Right renal pelvis (tissue), 4 donors: ENCODE measurements at regions not wholly inside any gene's neighbourhood (a gene's known extent, or its start where the extent isn't known, plus 50 kb on each side); places are given as distances from the start of the nearest gene placed in this dataset.

Experiments used
- DNase-seq, 4 donors: peaks; one replicate each; pipeline ENCODE4 v3.0.0-alpha.2; 2013; ENCODE audit warnings: low read depth in 4 of 4, low spot score in 3 of 4, missing footprints in 1 of 4

DNA sequence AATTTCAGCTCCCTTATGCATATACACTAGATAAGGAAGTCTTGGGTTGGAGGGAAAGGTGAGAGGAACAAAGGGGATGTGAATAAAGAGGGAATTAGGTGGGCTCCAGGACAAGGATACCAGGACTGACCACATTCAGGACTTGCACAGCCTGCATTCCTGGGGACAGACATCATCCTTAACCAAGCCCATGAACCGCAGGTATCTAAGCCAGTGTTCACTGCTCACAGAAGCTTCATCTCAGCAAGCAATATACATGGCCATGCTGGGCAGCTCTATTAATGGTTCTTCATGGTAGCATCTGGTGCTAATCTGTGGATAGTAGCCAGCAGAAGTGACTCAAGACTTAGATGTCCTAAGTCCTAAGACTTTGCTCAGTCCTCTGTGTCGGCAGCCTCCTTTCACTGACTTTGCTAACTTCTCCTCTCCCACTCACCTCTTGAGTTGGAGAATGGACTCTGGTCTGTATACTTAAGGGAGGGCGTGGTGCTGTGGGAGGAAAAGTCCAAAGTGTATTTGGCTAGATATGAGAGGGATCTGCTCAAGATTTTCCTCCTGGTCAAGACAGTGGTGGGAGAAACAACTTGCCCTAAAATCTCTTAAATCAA, 136.1 kb downstream of the ASCL1 start:
- no peak for DNase-seq

DNA sequence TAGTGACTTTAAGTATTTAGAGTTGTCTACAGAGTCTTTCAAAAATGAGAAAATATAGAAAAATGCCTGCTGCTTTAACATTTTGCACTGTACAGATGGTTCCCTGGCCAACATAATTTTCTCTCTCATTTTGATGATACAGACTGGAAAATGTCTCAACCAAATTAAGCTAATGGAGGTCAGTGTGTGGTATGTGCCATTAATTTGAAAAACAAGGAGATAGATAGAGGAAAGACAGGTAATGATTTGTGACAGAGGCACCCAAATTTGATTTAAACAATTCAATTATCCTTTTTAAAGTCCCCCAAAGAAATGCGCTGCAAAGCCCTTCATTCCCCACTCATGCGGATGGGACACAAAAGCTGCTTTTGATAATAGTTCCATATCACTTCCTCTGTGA, 140.0 kb downstream of the ASCL1 start:
- no peak for DNase-seq

DNA sequence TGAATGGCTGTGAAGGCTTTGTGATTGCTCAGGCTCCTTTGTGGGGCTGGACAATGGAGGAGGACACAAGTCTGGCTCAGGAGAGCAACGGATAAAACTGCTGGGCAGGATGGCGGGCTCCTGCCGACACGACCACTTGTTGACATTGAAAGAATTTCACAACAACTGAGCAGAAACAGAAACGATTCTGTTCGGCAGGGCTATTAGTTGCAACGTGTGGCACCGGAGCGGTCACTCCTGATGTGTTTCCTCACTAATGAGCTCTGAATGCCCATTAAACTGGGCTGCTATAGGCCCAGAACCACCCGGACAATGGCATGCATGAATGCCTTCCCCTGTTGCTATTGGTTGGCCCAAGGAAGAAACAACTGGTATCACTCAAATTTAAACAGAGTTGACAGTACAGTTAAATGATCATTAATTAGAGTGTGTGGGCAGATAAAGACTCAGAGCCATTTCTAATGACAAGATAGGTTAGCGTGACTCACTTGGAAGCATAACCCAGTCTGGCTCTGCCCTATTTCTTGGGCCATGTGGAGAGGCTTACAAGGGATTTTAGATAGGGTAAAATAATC, 142.9 kb downstream of the ASCL1 start:
- no peak for DNase-seq

DNA sequence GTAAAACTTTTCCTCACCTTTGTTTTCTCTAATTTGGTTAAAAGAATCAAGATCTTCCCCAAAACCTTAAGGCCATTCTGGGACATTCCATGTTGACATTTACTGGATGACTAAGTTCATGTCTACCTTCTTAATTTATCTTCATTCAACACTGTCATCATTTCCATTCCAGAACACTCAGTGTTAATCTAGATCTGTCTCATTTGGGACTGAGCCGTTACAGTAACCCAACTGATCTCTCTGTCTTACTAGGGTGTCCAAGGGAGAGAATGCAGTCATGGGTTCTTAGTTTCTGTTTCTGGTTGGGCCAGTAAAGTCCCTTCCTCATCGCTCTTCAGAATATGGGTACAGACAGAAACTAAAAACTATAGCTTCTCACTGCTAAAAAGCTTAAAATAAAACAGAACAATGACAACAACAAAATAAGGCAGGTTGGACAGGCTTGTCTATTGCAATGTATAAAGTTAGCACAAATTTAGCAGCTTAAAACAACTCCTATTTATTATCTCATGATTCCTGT, 144.8 kb downstream of the ASCL1 start:
- no peak for DNase-seq

DNA sequence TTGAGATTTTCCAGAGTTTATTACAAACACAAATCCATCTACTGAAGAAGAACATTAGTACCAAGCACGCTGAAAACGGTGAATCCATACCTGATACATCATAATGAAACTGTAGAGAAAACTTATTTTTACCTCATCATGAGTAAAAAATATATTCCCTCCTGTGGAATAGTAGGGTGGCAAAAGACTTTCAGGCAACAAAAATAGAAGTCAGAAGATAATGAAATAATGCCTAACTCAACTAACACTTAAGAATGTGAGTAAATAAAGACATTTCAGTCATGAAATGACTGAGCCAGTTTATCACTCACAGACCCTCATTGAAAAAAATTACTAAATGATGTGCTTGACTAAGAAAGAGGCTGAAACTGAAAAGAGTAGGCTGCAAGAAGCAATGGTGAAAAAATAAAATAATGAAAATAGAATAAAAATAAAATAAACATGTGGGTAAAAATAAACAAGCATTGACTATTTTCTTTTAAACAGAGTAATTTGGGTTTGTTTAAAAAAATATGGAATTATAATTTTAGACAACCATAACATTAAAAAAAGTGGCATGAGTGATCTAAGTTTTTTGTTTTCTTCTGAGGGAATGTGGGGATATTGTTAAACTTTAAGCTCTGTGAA, 148.6 kb downstream of the ASCL1 start:
- DNase-seq, result no peak

DNA sequence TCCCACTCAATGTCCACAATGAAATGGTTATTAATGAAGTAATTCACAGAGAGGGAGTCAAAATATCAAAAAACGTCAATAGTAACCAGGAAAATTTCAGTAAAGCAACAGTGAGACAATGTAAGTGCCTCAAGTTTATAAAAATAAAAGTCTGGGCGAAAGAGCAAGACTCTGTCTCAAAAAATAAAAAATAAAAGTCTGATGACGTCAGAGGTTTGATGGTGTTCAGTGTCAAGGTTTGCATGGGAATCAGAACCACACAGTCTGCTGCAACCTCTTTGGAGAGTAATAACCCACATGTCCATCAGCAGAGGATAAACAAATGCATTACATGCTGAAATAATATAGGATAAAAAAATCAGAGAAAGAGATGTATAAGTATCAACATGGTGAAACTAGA, 152.4 kb downstream of the ASCL1 start:
- no peak for DNase-seq

DNA sequence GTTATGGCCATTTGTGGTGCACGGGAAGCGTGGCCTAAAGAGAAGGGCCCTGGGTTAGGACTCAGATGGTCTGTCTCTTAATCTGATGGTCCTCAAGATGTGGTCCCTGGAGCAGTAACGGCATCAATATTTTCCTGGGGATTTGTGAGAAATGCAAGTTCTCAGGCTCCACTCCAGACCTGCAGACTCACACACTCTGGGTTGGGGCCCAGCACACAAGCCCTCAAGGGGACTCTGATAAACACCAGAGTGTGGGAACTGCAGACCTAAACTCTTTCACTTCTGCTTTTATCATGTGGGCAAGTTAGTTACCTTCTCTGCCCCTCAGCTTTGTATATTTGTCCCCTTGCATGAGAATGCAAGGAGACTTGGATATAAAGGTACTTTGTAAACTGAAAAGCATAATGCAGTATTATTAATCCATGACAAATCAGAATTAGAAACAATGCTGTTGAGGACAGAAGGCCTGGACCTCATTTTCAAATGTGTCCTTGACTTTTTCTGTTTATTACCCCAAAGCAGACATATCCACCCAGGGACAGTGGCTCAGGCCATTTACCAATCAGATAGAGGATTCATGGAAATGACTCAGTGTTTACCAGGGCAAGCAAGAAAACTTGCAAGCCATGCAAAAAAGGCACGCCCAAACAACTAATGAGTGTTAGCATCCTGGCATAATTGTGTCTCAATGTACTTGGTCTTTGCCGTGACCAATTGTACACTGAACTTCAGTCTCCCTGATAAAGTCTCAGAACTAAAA, 157.0 kb downstream of the ASCL1 start:
- no peak for DNase-seq

DNA sequence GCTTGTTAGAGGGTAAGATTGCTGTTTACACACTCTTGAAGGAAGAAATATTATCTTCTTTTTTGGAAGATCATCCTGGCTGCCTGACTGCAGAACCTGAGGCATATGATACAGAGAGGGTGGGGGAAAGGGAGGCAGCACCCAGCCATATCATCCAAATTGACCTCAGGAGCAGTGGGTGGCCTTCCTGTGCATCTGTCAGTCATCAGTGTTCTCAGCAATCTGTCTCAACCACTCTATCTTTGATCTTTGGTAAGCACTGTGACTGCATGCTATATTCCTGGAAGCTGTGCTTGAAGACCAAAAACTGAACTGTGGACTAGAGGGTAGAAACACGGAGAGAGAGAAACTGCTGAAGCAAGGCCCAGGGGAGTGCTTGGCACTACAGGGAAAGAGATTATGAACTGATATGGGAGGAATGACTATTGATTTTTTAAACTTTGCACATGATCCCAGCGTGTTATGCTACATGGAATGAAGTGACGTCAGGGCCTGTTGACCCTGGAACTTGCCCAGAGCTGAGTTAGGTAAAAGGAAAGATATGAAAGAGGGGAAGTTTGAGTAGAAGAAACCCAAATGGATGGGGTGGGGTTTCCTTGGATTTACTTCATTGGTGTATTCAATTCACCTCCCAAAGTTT, 171.5 kb downstream of the ASCL1 start:
- DNase-seq, result no peak

DNA sequence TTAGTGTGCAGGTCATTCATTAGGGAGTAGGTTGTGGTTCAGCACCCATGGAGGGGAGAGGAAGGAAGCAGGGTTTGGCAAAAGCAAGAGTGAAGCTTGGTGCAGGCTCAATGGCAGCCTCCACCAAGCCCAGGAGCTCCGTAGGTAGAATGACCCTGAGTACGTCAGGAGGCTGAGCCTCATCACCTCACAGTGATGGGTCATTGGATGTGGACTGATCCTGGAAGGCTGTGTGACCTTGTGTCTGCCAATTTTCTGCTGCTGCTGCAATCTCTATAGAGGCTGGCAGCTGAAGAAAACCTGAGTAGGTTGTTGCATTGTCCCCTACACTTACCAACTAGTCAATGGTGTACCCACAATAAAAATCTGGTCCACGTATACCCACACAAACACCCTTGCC, 173.1 kb downstream of the ASCL1 start:
- DNase-seq, result no peak

DNA sequence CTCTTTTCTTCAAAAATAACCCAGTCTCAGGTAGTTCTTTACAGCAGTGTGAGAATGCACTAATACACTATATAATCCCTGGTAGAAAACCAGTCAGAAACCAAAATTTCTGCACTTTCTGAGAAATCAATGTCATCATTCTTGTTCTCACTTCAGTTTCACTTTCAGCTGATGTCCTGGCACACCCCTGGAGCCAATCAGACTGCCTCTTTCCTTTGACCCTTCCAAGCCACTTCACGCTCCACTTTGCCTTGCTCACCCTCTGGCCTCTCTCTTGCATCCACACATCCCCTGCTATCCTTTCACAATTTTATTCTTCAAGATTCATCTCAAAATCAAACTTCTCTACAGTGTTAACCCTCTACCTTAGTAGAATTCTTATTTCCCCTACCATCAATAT, 181.1 kb downstream of the ASCL1 start:
- DNase-seq, result no peak

DNA sequence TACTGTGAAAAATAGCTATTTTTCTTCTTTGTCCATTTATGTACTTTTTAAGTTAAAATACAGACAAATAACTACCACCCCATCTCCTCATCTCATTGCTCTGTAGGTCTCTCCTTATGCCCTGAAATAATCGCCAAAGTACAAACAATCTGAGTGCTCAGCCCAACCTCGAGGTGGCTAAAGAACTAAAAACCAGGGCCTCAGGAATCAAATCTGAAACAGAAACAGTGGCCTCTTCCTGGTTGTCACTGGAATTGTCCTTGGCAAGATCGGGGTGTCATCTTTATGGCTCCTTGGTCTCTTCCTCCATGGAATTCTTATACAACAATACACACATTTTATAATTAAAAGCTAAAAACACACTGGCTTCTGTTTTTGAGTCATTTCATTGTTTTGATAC, 182.4 kb downstream of the ASCL1 start:
- no peak for DNase-seq

DNA sequence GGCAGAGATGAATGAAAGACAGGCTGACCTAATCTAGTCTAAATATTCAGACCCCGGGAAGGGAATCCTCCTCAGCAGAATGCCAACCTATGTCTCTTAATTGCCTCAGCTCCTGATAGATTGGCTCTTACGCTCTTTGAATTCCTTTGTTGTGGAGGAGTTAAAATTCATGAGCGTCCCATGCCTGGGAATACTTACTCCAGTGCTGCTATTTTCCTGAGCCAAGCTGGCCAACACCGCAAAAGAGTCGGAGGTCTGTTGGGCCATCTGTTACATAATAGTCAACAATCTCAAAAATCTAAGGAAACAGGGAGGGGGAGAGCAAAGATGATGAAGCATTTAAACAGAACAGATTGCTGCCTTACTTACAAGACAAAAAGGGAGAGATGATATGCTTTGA, 182.8 kb downstream of the ASCL1 start:
- no peak for DNase-seq

DNA sequence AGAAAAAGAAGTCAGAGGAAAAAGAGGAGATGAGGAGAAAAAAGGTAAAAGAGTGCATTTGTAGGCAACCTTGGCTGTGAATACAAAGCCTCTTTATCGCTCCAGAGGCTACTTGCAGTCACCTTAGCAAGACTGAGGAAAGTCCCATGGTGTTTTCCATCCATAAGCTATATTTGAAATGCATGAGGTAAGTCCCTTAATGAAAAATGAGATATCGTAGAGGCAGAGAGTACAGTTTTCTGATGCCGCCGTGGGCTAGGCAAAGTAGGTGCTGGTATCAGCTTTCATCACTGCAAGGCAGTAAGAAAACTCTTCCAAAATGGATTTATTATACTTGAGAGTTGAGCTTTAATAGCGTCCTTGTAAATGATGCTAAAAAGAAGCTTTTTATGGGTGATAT, 186.8 kb downstream of the ASCL1 start:
- DNase-seq, result no peak

DNA sequence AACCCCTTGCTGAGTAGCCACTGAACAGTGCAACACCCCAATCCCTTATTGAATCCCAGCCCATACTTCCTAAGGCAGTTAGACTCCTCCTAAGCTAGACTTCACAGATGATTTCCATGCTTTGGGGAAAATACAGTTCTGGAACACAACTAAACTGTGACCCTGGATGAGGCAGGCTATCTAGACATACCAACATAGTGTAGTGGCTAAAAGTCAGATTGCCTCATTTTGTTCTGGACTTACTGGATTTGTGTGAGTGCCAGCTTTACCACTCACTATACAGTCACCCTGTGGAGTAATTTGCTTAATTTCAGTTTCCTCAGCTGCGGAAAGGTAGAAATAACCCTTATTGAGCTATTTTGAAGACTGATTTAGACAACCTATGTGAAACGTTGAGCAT, 203.1 kb downstream of the ASCL1 start:
- no peak for DNase-seq

DNA sequence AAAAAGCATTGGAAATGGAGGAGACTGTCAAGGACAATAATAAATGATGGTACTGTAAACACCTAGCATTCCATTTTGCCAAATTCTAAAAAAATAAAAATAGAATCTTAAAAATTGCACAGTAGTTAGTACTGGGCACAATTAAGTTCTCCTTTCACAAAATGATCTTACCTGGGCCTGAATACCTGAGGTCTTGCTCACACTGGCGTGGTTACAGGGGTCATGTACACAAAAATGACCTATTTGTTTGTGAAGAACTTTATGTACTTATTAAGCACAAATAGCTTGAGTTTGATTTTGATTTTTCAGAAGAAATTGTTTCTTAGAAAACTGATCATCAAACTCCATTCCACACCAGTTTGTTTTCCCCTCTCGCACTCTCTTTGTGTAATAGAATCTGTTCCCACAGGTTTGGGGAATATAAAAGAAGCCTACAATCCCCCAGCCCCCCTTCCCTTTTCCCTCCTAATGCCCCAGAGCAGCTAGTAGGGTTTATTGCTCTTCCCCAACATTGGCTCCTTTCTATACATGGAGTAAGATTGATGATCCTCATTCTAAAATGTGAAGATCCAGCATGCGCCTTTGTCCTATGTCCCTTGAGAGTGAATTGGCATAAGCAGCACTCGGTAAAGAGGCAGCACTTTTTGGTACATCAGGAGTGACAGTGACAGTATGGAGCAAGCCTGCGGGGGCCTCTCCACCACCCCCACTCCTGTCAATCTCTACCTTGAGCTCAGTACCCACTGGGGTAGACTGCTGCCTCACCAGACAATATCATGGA, 204.3 kb downstream of the ASCL1 start:
- DNase-seq, result no peak

DNA sequence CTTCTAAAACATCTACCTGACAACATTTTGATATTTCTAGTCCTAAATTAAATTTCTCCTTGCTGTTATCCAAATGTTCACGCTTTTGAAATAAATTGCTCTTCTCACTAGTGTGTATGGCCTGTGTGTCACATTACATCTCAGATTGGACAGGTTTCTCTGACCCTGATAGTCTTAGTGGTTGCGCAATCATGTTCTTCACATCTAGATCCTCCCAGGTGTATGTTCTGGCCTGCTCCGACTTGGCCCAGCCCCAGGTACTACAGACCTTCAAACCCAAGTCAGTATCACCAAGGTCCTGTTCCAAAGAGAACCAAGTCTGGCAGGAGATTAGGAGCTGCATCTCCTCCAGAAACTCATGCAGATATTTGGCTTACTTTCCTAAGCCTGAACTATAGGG, 209.5 kb downstream of the ASCL1 start:
- no peak for DNase-seq

DNA sequence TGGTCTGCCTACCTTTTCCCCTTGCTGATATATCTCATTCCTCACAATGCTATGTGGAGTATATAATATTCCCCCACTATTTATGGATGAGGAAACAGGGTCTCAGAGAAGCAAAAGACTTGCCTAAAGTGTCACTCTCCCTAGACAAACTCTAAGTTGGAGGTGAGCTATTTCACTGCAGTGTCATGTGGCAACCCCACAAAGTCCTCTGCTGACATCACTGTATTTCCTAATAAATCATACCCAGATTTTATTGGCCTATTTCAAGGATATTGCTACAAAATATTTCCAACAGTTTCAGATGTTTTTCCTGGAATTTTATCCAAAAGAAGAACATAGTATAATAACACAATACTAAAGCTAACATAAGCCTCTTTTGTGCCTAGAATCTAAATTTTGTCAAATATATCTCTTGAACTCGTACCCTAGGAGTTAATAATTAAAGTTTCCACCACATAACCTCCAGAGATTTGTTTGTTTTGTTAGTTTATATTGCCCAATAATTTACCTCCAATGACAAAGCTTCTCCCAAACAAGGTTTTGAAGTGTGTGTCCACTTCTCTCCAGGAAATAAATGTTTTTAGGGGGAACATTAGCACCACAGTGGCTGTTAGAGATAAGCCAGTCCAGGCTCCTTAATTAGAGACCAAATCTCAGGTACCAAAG, 215.1 kb downstream of the ASCL1 start:
- no peak for DNase-seq

DNA sequence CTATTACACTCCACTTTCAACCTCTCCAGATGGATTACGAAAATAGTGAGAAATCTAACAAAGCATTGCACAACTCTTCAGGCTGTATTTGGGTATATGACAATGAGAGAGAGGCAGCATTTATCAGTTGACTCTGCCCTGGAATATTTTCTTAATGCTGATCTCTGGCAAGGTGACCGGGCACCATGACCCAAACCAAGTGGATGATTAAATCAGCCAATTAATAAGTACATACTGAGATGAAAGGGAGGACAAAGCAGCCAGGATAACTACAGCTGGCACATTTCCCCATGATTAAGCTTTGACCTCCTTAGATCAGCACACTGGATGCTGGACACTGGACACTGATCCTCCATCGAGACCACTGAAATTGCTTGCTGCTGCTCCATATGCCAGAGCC, 218.2 kb downstream of the ASCL1 start:
- DNase-seq, result no peak

DNA sequence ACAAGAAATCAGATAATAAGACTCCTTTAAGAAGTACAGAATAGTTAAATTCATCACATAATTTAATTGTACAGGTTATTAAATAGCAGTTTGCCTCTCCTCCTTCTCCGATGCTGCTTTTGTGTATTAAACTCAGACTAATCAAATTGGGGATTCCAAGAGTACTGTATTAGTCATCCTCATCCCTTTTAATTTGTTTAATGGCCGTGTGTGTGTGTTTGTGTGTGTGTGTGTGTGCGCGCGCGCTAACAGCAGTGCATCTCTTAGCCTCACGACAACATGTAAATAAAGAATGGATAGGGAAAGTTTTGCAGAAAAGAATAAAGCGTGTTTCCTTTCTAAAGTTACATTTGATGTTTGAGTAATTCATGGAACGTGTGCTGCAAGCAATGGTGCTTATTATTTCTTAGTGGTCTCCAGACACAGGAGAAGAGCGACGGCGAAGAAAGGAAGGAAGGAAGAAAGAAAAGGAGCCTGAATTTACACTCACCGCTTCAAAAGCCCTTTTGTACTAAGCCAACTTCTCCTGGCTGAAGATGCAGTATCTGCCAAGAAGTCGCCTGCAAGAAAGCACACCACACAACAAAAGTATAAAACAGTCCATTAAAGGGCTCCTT, 220.3 kb downstream of the ASCL1 start:
- no peak for DNase-seq
